CD1c-positive myeloid dendritic cell (primary cell): ENCODE measurements at regions not wholly inside any gene's neighbourhood (a gene's known extent, or its start where the extent isn't known, plus 50 kb on each side); places are given as distances from the start of the nearest gene placed in this dataset.

Experiments used
- DNase-seq: peaks from one replicate; pipeline ENCODE4 v3.0.0-alpha.2; 2016; ENCODE audit errors: extremely low spot score

DNA sequence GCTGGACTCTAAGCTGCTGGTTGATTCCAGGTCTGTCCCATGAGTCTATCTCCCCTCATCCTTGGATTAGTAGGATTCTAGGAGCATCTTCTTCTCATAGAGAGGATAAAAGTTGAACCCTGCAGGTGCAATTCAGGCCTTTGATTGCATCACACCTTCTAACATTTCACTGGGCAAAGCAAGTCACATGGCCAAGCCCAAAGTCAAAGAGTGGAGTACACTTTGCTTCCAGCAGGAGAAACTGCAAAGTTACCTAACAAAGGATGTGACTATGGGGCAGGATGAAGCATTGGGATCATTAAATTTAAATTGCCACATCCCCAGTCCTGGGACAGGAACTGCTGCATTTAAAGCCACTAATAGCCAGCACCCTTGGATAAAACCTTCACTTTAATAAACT lies 51.0 kb upstream of the EGFLAM start:
- no peak for DNase-seq

DNA sequence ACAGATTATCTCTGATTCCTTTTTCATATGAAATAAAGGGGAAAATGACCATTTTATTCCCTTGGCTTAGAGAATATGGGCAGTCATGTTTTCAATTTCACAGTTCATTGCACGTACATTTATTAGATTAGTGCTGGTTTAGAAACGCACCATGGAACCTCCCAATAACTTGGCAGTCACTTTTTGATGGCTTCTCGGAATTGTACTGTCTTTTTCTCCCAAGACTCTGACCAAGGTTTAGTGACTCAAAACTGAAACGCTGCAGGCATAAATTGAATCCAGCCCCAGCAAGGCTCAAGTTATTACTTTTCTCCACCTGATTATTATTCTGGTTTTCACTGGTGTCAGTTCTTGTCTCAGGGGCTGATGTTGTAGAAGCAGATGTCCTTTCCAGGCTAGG lies 55.6 kb upstream of the EGFLAM start:
- DNase-seq, result no peak

DNA sequence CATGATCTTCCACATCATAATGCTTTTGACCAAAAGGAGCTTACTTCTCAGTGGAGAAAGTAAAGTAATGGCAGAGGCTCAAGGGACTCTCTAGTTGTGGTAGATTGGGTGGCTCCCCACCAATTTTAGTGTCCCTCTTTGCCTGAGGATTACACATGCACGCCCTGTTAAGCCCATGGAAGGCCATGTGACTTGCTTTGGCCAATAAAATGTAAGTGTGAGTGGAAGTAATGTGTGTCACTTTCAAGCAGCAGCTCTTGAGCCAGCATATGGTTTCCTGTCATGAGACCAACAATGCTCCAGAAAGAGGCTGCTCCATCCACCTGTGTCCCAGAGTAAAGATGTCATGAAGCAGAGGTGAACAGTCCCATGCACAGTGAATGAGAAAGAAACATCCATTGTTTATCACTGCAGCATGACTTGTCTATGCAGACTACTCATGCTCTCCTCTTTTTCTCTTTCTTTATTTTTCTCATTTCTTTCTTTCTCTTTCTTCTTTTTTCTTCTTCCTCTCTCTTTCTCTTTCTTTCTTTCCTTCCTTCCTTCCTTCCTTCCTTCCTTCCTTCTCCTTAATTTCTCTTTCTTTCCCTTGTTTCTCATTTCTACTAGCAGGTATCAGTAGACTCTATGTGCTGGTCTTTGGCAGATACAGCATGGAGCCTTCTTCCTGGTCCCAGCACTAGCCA lies 57.3 kb upstream of the EGFLAM start:
- no peak for DNase-seq

DNA sequence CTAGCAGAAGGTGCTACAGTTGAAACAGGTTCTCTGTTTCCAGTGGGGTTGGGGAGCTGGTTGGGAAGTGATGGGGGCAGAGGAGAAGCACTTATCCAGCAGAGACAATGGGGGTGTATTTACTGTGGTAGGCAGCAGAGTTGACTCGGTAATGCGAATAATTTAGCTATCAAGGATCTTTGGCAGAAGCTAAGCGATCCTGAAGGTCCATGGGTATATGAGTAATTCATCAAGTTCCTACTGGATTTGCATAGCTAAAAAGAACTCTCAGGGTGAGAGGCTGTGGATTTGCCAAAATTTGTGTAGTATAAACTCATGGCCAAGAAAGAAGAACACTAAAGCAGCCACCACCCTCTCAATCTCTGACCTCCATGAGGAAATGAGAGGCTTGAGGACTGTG lies 61.2 kb upstream of the EGFLAM start:
- no peak for DNase-seq

DNA sequence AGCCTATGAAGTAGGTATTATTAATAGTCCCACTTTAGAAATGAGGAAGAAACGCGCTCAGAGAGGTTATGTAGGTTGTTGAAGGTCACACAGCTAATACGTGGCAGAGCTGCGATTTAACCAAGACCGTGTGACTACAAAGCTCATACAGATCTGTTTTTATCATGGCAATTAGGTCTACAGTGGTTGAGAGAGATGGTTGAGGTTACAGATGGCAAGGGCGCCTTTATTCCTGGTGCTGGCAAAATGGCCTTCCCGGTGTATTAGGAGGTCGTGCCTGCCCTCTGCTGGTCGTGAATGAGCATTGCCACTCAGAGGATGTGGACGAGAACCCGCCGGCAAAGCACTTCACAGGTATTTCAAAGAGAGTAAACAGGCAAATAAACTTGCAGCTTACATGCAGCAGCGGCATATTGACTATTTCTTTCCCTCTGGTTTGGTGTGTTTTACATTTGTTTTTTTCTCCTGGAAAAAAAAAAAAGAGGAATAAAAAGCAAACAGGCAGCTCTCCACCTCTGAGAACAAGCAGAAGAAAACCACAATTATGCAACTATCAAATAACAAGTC lies 65.3 kb upstream of the EGFLAM start:
- peak; percentile 62 for DNase-seq

DNA sequence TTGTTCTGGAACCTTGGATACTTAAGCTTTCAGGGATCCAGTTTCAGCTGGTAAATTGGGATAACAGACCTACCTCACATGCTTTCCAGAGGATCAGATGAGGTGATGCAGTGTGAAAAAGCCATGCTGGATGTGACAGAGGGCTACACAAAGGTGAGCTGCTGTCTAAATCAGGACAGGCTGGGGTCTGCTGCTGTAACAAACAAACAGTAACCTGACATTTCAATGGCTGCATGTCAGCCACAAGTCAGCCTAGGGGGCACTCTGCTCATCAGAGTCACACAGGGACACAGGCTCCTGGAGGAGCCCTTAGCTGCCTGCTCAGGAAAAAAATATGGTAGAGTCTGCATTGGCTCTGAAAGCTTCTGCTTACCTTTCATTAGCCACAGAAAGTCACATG lies 66.7 kb upstream of the EGFLAM start:
- DNase-seq, result no peak

DNA sequence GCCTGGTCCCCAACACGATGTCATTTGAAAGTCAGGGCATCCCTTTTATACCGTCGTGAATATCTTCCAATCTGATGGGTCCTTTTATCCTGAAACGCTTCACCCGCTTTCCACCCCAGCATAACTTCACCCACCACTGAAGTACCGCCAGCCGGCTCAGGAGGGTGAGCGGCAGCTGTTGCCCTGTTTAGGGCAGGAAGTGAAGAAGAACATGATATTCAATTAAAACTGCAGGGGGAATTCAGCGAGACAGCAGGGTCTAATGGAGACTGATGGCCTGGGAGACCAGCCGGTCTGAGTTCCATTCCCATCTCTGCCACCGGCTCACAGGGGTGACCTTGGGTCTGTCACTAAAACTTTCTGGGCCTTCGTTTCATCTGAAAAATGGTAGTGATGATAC lies 68.2 kb upstream of the EGFLAM start:
- DNase-seq, result no peak

DNA sequence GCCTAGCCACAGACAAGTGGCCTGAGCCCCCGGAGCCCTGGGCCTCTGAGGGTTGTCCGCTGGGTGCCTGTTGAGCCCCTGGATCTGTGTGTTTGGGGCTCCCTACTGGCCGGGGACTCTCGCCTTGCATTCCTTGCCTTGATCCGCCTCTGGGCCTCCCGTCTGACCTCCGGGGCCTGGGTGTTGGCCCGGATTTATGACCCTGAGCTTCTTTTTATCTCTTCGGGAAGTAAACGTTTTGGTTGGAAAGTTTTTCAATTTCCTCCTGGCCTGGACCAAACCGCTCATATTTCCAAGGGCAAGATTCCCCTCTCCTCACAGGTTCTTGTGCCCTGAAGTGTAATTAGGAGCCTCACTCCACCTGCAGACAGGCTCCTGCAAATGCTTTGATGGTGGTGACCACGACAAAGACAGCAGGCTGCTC lies 69.3 kb upstream of the EGFLAM start:
- no peak for DNase-seq

DNA sequence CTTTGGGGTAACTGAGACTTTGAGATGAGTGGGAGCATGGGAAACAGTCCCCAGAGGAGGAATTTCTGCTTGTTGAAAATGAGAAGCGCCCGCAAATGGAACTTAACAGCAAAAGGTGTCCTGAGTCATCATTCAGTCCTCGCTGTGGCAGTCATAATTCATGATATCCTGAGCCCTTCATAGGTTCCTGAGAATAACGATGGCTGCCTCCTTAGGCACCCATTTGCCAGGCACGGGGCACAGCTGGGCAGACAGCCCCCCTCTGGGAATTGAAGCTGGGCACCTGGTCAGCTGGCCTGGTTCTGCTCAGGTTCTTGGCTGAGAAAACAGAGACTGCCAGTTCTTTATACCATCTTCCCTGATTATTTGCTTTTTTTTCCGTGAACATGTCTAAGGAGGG lies 69.8 kb upstream of the EGFLAM start:
- no peak for DNase-seq

DNA sequence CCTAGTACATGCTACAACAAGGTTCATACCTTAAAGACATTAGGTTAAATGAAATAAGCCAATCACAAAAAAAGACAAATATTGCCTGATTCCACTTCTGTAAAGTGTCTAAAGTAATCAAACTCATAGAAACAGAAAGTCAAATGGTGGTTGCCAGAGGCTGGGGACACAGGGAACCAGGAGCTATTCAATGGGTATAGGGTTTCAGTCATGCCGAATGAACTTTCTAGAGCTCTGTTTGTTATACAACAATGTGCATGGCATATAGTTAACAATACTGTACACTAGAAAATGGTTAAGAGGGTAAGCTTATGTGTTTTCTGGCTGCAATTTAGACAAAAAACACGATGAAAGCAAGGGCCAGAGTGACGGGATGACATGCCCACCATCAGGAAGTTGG lies 70.8 kb upstream of the EGFLAM start:
- DNase-seq, result no peak

DNA sequence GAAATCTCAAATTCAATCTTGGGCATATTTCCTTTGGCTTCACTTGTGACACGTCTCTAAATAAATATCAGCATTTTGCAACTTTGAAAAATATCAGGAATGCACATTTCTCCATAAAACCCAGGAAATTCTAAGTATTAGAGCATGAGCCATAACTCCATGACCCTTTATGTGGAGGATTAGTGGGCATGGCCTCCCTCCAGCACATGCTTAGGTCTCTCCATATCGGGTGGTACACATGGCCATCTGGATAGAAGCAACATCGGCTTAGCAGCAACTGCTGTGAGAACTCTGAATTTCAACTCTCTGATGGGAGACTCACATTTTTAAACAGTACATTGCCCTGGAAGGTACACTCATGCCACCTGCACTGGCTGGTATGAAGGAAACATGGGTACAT lies 73.7 kb upstream of the EGFLAM start:
- no peak for DNase-seq

DNA sequence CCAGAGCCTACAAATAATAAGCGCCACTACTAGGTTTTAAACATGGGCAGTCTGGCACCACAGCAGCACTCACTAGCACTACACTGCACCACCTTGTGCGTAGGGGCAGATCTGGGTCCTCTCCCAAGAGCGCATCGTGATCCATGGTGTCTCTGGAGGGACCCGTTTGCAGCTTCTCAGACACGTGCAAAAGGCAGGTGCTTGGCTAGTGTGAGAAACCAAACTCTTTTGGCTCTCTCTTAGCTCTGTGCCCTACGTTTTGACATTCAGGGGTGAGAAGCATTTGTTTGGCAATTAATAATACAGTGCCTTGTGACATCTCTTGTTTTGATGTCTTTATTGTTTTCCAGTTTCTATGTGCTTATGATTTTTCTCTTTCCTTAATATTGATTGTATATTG lies 75.4 kb upstream of the EGFLAM start:
- DNase-seq, result no peak

DNA sequence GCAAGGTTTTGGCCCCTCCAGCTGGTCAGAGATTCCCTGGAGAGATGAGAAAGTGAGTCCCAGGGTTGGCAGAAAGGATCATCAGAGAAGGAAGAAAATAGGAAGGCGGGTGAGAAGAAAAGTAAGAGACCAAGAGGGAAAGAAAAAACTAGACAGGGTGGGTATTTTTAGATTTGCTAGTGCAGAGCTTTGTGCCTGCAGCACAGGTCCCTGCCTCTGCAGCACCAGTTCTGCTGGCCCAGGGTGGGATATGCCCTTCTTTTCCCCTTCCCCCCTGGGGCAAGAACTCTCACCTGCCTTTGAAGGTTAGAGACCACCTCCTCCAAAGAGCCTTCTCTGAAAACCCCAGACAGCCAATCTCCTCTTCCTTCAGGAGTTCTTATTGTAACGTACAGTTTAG lies 90.3 kb upstream of the EGFLAM start:
- no peak for DNase-seq

DNA sequence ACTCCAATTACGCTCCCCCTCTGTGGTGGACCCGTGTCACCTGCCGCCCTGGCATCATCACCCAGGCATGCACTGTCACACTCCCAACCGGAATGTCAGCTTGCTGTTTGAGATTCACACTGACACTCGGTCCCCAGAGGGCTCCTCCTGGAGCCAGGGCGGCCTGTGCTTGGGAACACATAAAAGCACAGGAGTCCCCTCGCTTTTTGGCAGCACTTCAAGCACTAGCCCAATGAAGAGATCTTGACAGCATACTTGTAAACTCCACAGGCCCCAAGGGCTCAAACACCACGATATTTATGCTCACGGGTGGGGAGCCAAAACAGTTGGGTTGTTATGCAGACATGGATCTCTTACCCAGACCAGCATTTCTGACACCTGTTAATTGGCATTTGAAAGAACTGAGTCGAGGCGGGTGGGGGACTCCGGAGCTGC lies 90.8 kb upstream of the EGFLAM start:
- DNase-seq, result no peak

DNA sequence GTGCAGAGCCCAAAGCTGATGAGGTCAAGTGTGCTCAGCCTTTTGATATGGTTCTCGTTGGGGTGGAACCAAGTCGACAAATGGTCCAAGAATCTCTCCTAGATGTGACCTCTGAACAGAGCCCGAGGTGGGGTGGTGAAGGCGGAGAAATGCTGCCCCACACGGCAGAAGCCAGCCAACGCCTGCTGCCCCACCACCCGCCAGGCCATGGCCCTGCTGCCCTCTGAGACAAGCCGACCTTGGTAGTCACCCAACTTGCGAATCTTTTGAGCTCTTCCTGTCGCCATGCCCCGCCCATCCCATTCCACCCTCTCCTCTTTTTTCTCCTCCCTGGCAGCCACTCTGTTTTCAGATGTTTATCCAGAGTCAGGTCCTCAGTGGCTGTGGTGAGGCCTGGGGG lies 91.5 kb upstream of the EGFLAM start:
- DNase-seq, result no peak

DNA sequence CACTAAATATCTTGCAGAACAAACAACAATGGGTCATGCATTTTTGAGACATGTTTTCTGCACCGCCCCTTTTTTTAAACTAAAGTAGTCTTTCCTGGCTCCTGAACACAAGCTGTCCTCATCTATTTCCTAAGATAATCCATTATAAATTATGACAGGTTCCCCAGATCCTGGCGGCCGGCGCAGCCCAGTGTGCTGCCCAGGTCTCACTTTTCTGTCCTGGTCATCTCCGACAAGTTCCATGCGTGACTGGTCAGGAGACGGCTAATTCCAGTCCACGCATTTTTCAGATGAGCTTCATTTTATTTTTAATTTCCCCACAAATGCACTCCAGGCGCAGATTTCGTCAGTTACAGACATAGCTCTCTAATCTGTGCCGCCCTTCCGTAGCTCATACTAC lies 92.9 kb upstream of the EGFLAM start:
- no peak for DNase-seq

DNA sequence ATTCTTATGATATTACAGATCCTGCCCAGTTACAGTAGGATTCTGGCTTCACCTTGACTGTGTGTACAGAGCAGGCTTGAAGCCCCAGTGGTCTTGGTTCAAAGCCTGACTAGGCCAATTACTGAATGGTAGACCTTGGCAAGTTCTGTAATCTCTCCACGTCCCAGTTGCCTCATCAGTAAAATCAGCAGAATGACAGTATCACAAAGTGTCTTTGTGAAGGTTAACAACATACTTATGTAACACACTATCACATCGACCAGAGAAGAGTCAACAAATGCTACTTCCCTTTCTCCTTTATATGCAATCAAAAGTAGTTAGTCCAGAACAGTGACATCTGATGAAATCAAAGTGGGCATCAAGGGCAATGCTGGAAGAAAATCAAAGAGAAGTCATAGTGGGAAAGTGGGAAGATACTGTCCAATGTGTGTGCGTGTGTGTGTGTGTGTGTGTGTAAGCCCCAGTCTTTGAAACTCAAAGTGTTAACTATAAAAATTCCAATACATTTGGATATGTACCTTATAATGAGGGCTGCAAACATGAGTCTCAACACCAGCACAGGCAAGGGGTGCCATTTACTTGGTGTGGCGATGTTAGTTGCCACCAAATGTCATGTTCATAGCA lies 93.5 kb upstream of the EGFLAM start:
- no peak for DNase-seq

DNA sequence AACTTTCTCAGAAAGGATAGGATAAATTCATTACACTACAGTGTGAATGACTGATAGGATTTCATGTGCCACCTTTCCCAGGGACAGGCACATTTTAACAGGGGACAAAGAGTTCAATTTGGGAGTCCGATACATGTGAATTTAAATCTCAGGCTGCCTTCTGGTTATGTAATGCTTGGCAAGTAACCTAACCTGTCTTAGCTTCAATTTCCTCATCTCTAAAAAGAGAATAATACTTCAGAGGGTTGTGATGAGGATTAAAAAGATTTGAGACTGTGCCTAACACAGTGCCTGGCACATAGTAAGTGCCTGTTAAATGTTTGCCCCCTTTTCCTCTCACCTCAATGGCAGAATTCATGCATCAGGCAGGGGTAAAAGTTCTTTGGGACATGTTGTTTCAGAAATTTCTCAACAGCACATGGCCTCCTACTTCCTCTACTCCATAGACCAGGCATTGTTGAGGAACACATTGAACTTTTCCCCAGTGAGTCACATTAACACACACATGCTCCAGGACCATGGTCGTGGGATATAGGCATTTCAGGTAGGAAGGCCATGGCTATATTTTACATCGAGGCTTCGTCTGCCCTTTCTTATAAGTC lies 94.6 kb upstream of the EGFLAM start:
- DNase-seq, result no peak

DNA sequence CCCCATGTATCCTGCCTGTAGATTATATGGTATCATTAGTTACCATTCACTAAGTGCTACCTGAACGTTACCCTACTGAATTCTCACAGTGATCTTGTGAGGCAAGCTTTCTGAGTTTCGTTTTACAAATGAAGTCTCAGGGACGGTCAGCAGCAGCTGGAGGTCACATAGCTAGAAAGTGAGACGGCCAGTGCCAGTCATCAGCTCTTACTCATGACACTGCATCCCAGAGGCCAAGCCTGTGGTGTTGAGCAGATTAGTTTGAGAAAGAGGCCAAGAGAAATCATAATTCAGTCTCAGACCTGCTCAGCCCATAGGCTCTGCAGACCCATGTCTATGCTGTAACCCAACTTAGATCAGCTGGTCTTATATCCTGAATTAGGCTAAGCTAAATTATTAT lies 95.7 kb upstream of the EGFLAM start:
- no peak for DNase-seq

DNA sequence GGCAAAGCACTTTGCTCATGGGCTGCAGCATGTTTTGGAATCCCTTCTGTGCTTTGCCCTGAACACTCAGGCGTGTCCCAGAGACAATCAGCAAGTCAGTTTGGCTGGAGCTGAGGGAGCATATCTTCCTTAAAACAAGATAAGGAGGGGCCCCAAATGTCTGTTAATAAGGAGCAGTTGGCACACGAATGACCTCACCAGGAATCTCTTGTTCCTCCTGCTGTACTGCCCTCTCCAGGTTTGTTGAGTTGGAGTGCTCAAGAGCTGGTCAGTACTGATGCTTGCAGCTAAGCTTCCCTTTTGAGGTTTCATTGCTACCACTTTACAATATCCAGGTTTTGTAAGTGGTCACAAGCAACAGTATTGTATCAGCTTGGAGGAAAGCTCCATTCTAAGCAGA lies 101.3 kb upstream of the EGFLAM start:
- DNase-seq, result no peak

DNA sequence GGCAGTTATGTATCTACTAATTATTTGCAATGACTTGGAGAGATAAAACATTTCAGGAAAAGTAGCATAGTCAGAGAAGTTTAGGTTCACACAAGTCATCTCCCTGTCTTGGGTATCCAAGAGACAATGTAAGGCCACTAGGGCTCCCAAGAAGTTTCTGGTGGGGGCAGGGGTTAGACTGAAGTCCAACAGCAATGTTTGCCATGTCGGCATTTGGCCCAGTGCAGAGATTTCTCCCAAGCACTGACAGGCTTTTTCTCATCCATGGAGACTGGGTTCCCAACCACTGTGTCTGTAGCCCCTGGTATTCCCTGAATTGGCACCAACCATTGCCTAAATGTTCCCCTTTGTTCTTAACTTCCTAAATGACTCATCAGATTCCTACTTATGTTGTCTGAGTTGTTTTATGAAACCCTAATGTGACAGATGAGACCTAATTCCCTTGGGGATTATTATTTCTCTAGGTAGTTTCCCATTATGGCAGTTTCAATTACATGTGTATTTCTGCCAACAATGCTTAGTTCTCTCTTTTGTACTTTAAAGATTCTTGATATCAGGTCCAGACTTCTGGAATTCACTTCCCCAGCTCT lies 103.6 kb upstream of the EGFLAM start:
- no peak for DNase-seq

DNA sequence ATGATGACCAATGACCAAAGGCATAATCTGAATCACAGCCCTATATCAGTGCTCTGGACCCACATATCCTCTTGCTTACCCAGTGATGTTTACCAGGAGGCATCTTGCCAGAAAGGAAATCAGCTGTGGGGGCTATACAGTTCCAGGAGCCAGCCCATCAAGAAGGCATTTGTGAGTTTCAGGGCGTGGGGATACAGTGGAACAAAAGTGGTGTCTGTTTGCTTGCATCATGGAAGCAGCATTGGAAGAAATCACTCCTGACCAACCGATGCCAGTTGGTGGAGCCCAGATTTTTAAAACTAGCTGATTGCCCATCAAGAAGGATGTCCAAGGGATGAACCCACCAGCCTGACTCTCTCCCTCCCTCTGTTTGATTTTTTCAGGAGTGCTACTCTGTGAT lies 106.5 kb upstream of the EGFLAM start:
- DNase-seq, result no peak

DNA sequence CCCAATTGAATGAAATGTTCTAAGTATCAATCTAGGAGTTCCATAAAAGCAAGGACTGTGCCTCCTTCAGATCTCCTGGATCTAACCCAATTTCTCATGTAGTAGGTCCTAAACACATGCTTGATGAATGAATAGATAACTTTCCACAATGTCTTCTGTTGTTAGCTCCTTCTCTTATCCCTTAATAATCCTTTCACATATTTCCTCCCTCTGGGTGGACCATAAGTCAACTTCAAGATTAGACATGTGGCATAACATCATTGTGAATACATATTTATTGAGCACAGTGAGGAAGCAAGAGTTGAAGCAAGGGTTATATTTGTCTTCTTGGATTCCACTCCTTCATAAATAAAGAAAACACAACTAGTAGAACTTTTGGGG lies 108.6 kb upstream of the EGFLAM start:
- DNase-seq, result no peak
